ENCODE measurements at regions not wholly inside any gene's neighbourhood (a gene's known extent, or its start where the extent isn't known, plus 50 kb on each side); places are given as distances from the start of the nearest gene placed in this dataset.

DNA sequence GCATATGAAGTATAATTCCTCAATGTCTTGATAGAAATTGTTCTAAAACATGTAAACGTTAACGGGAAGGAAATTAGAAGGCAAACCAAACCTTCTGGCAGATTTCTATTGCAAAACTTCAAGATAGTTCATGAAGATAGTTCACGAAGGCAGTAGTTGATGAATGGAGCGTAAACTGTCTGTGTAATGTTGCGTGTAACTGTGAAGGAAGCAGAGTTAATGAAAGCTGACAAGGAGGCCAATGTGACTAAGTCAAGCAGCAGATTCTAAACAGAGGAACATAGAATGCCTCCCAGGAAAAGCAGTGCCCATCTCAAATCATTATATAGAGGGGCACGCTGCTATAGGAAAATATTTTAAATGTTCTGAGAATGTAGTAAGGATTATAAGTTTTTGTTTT lies 659.7 kb upstream of the IGFBP3 start:
- TF ChIP-seq FOXA1 (IDR thresholded peaks at IDR 0.05): no peak
- TF ChIP-seq, protein P1, sequence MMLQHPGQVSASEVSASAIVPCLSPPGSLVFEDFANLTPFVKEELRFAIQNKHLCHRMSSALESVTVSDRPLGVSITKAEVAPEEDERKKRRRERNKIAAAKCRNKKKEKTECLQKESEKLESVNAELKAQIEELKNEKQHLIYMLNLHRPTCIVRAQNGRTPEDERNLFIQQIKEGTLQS (IDR thresholded peaks at IDR 0.05): no peak
- no peak for TF ChIP-seq TAF1 (conservative IDR thresholded peaks at IDR 0.05)
- TF ChIP-seq RAD21 (IDR thresholded peaks at IDR 0.05): no peak
- TF ChIP-seq, protein P2, sequence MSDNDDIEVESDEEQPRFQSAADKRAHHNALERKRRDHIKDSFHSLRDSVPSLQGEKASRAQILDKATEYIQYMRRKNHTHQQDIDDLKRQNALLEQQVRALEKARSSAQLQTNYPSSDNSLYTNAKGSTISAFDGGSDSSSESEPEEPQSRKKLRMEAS (IDR thresholded peaks at IDR 0.05): no peak
- TF ChIP-seq NR2F2 (IDR thresholded peaks at IDR 0.05): no peak
- TF ChIP-seq, protein P3, sequence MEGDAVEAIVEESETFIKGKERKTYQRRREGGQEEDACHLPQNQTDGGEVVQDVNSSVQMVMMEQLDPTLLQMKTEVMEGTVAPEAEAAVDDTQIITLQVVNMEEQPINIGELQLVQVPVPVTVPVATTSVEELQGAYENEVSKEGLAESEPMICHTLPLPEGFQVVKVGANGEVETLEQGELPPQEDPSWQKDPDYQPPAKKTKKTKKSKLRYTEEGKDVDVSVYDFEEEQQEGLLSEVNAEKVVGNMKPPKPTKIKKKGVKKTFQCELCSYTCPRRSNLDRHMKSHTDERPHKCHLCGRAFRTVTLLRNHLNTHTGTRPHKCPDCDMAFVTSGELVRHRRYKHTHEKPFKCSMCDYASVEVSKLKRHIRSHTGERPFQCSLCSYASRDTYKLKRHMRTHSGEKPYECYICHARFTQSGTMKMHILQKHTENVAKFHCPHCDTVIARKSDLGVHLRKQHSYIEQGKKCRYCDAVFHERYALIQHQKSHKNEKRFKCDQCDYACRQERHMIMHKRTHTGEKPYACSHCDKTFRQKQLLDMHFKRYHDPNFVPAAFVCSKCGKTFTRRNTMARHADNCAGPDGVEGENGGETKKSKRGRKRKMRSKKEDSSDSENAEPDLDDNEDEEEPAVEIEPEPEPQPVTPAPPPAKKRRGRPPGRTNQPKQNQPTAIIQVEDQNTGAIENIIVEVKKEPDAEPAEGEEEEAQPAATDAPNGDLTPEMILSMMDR (IDR thresholded peaks at IDR 0.05; ENCODE audit: low read depth, low read length, missing input control): no peak
- TF ChIP-seq, protein P4, sequence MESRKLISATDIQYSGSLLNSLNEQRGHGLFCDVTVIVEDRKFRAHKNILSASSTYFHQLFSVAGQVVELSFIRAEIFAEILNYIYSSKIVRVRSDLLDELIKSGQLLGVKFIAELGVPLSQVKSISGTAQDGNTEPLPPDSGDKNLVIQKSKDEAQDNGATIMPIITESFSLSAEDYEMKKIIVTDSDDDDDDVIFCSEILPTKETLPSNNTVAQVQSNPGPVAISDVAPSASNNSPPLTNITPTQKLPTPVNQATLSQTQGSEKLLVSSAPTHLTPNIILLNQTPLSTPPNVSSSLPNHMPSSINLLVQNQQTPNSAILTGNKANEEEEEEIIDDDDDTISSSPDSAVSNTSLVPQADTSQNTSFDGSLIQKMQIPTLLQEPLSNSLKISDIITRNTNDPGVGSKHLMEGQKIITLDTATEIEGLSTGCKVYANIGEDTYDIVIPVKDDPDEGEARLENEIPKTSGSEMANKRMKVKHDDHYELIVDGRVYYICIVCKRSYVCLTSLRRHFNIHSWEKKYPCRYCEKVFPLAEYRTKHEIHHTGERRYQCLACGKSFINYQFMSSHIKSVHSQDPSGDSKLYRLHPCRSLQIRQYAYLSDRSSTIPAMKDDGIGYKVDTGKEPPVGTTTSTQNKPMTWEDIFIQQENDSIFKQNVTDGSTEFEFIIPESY (IDR thresholded peaks at IDR 0.05): no peak
- TF ChIP-seq SP1 (IDR thresholded peaks at IDR 0.05): no peak
- no peak for TF ChIP-seq RXRA (IDR thresholded peaks at IDR 0.05)
- no peak for TF ChIP-seq YY1 (IDR thresholded peaks at IDR 0.05)
- 94% methylated on average over 6 of the region's 6 CpGs for WGBS

DNA sequence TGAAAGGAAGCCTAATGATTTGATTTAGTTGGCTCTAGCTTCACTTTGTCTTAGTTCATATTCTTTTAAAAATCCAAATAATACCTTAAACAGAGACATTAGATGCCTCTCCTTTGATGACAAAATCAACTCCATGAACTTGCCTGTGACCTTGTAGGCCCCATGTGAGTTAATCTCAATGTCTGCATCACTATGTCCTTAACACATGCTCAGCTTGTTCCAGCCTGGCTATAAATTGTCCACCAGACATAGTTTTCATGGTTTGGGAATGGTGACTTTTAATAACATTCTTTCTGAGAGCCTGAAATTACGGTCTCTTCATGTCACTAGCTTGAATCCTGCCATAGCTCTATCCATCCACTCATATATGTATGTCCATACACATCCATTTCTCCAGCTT lies 656.3 kb upstream of the IGFBP3 start:
- no peaks in the 10 kb centered on the region for H3K4me1 ChIP-seq (ENCODE audit: control insufficient read depth in 4 of 4, insufficient read depth in 4 of 4, low read length in 3 of 4)
- H3K9me3 ChIP-seq (ENCODE audit: control insufficient read depth in 4 of 4, low read length in 3 of 4): no peaks in the 10 kb centered on the region
- H3K36me3 ChIP-seq (ENCODE audit: control insufficient read depth in 4 of 4, insufficient read depth in 3 of 4, low read depth in 1 of 4, low read length in 3 of 4): no peaks in the 10 kb centered on the region
- no peak for TF ChIP-seq HNF4A (conservative IDR thresholded peaks at IDR 0.05)
- TF ChIP-seq JUND (IDR thresholded peaks at IDR 0.05): no peak
- TF ChIP-seq EGR1 (IDR thresholded peaks at IDR 0.05; ENCODE audit: low read depth in 2 of 2): no peak
- TF ChIP-seq HNF4G (IDR thresholded peaks at IDR 0.05): no peak
- TF ChIP-seq RXRA (IDR thresholded peaks at IDR 0.05): no peak
- TF ChIP-seq, protein P4 (IDR thresholded peaks at IDR 0.05): no peak
- no peak for TF ChIP-seq RAD21 (IDR thresholded peaks at IDR 0.05)
- TF ChIP-seq NR2F2 (IDR thresholded peaks at IDR 0.05): no peak
- TF ChIP-seq FOXA2 (IDR thresholded peaks at IDR 0.05): no peak
- TF ChIP-seq, protein P1 (IDR thresholded peaks at IDR 0.05): no peak
- no peak for TF ChIP-seq SP1 (IDR thresholded peaks at IDR 0.05)
- no peak for TF ChIP-seq FOXA1 (IDR thresholded peaks at IDR 0.05)
- TF ChIP-seq, protein P3 (IDR thresholded peaks at IDR 0.05; ENCODE audit: low read depth, low read length, missing input control): no peak
- TF ChIP-seq YY1 (IDR thresholded peaks at IDR 0.05): no peak
- DNase-seq (ENCODE audit: low spot score): no peak
- H3K27me3 ChIP-seq (ENCODE audit: control insufficient read depth in 4 of 4, insufficient read depth in 4 of 4, low read length in 3 of 4): no peaks in the 10 kb centered on the region
- H3K27ac ChIP-seq (ENCODE audit: low read depth in 1 of 2, low read length in 2 of 2): no peak overlapping the region
- no peak overlapping the region for H3K4me3 ChIP-seq (ENCODE audit: low read depth in 1 of 3, low read length in 3 of 3)
- H3K9ac ChIP-seq (ENCODE audit: low read depth in 1 of 2, low read length in 2 of 2): no peak overlapping the region
- 86% methylated on average over 1 of the region's 1 CpG for WGBS

More for the DNA sequence above, 659.7 kb upstream of the IGFBP3 start:
- no peak overlapping the region for H3K9ac ChIP-seq (ENCODE audit: low read depth in 1 of 2, low read length in 2 of 2)
- no peaks in the 10 kb centered on the region for H3K4me1 ChIP-seq (ENCODE audit: control insufficient read depth in 4 of 4, insufficient read depth in 4 of 4, low read length in 3 of 4)
- H3K27me3 ChIP-seq (ENCODE audit: control insufficient read depth in 4 of 4, insufficient read depth in 4 of 4, low read length in 3 of 4): no peaks in the 10 kb centered on the region
- no peak for DNase-seq (ENCODE audit: low spot score)
- H3K4me3 ChIP-seq (ENCODE audit: low read depth in 1 of 3, low read length in 3 of 3): no peak overlapping the region
- no peaks in the 10 kb centered on the region for H3K36me3 ChIP-seq (ENCODE audit: control insufficient read depth in 4 of 4, insufficient read depth in 3 of 4, low read depth in 1 of 4, low read length in 3 of 4)
- H3K9me3 ChIP-seq (ENCODE audit: control insufficient read depth in 4 of 4, low read length in 3 of 4): no peaks in the 10 kb centered on the region
- H3K27ac ChIP-seq (ENCODE audit: low read depth in 1 of 2, low read length in 2 of 2): no peak overlapping the region

All from liver (tissue), 8 donors.